ENCODE measurements at regions not wholly inside any gene's neighbourhood (a gene's known extent, or its start where the extent isn't known, plus 50 kb on each side); places are given as distances from the start of the nearest gene placed in this dataset.
"Not testable (repeated sequence)": the region's sequence is repeated elsewhere in the genome, so short reads cannot be mapped to it uniquely, and the experiment has no call there.

- DNase-seq = no peak
Observed at GRCh38 chr6:134599079-134599478, 281.2 kb upstream of the SGK1 start.

GRCh38 chr6:134596191-134596590, 278.3 kb upstream of the SGK1 start:
- DNase-seq = no peak

- DNase-seq = no peak
Observed at GRCh38 chr6:134594881-134595280, 277.0 kb upstream of the SGK1 start.

GRCh38 chr6:134593887-134594286, 276.0 kb upstream of the SGK1 start:
- no peak for DNase-seq

GRCh38 chr6:134593442-134593841, 275.5 kb upstream of the SGK1 start:
- no peak for DNase-seq

GRCh38 chr6:134593024-134593423, 275.1 kb upstream of the SGK1 start:
- no peak for DNase-seq

- no peak for DNase-seq
Observed at GRCh38 chr6:134590449-134590848, 272.5 kb upstream of the SGK1 start.

- DNase-seq = no peak
Observed at GRCh38 chr6:134590004-134590403, 272.1 kb upstream of the SGK1 start.

GRCh38 chr6:134589512-134589911, 271.6 kb upstream of the SGK1 start:
- no peak for DNase-seq

- no peak for DNase-seq
Observed at GRCh38 chr6:134588267-134588666, 270.4 kb upstream of the SGK1 start.

GRCh38 chr6:134585517-134585873, 267.6 kb upstream of the SGK1 start:
- DNase-seq = no peak

GRCh38 chr6:134584847-134585516, 267.1 kb upstream of the SGK1 start:
- DNase-seq = no peak

GRCh38 chr6:134577998-134578397, 260.1 kb upstream of the SGK1 start:
- peak; percentile 21 for DNase-seq

GRCh38 chr6:134575221-134575620, 257.3 kb upstream of the SGK1 start:
- no peak for DNase-seq

GRCh38 chr6:134574491-134574890, 256.6 kb upstream of the SGK1 start:
- no peak for DNase-seq

GRCh38 chr6:134569996-134570395, 252.1 kb upstream of the SGK1 start:
- DNase-seq = not testable (repeated sequence)

- no peak for DNase-seq
Observed at GRCh38 chr6:134564705-134565104, 246.8 kb upstream of the SGK1 start.

GRCh38 chr6:134560019-134560418, 242.1 kb upstream of the SGK1 start:
- DNase-seq = no peak

- no peak for DNase-seq
Observed at GRCh38 chr6:134557509-134557908, 239.6 kb upstream of the SGK1 start.

GRCh38 chr6:134555672-134556071, 237.8 kb upstream of the SGK1 start:
- no peak for DNase-seq

- DNase-seq = no peak
Observed at GRCh38 chr6:134553936-134554335, 236.0 kb upstream of the SGK1 start.

- no peak for DNase-seq
Observed at GRCh38 chr6:134551245-134551960, 233.5 kb upstream of the SGK1 start.

- no peak for DNase-seq
Observed at GRCh38 chr6:134550604-134551003, 232.7 kb upstream of the SGK1 start.

GRCh38 chr6:134549854-134550253, 231.9 kb upstream of the SGK1 start:
- DNase-seq = no peak

Measured in NCI-H82 (cell line).